ENCODE measurements at regions not wholly inside any gene's neighbourhood (a gene's known extent, or its start where the extent isn't known, plus 50 kb on each side); places are given as distances from the start of the nearest gene placed in this dataset.

DNA sequence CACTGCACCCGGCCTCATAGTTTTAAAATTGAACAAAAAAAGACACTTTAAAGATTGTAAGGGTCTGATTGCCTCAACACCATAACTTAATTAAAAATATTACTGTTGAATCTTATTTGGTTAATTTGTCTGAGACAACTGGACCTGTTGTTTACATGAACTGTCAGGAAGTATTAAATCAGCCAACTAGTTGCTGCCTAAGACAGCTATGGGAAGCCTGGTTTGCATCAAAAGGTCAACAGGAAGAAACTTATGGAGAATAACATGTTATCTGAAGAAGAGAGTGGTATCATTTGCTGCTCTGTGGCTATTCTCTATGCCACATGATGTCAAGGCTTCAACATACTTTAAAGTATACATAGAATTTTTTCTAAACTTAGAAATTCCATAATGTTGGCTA is 853.5 kb upstream of the ADAMTS5 start:
- no peak for DNase-seq
- Mint-ChIP-seq H3K4me3 (no peak overlapping the region), H3K27me3 (no peaks in the 10 kb centered on the region), H3K4me1 (no peaks in the 10 kb centered on the region), H3K27ac (no peak overlapping the region), H3K9me3 (ENCODE audit: insufficient read depth) (peaks cover 4% of the 10 kb centered on the region)
- Histone ChIP-seq H3K79me2 (ENCODE audit: control insufficient read depth, insufficient read depth, low read length) (no peaks in the 10 kb centered on the region), H3K27ac (ENCODE audit: low read length in 2 of 2) (no peak overlapping the region), H3K9me3 (ENCODE audit: control extremely low read depth in 1 of 3, control insufficient read depth in 2 of 3, insufficient read depth in 1 of 3, low read length in 2 of 3) (peaks cover 0 to 4% (median 0%) of the 10 kb centered on the region in 3 donors), H3K9ac (ENCODE audit: low read length) (no peak overlapping the region), H3K27me3 (replicated peaks in 1 of 4; ENCODE audit: control extremely low read depth in 1 of 4, control insufficient read depth in 3 of 4, insufficient read depth in 4 of 4, low read length in 3 of 4) (no peaks in the 10 kb centered on the region), H4K20me1 (ENCODE audit: control insufficient read depth, insufficient read depth, low read length, poor library complexity, severe bottlenecking) (no peaks in the 10 kb centered on the region), H3K36me3 (replicated peaks in 1 of 2; ENCODE audit: control extremely low read depth in 1 of 2, control insufficient read depth in 1 of 2, extremely low read depth in 1 of 2, insufficient read depth in 2 of 2, low read length in 1 of 2) (no peaks in the 10 kb centered on the region), H3K4me1 (ENCODE audit: control insufficient read depth in 2 of 2, insufficient read depth in 2 of 2, low read length in 2 of 2) (no peaks in the 10 kb centered on the region), H3K4me3 (ENCODE audit: control extremely low read depth in 1 of 5, extremely low read depth in 1 of 5, insufficient read depth in 1 of 5, low read depth in 2 of 5, low read length in 4 of 5) (no peak overlapping the region), H2AFZ (ENCODE audit: insufficient read depth, low read depth, low read length, poor library complexity, severe bottlenecking) (no peak overlapping the region), H3K4me2 (replicated peaks; ENCODE audit: low read depth, low read length, poor library complexity, severe bottlenecking) (no peak overlapping the region)
- WGBS (ENCODE audit: insufficient coverage), result no CpG with 5 or more reads among the region's 1 CpG
- TF ChIP-seq EZH2 (IDR thresholded peaks at IDR 0.05; ENCODE audit: borderline replicate concordance, insufficient read depth, low read depth, low read length, poor library complexity, severe bottlenecking), result no peak
- TF ChIP-seq, protein P1, sequence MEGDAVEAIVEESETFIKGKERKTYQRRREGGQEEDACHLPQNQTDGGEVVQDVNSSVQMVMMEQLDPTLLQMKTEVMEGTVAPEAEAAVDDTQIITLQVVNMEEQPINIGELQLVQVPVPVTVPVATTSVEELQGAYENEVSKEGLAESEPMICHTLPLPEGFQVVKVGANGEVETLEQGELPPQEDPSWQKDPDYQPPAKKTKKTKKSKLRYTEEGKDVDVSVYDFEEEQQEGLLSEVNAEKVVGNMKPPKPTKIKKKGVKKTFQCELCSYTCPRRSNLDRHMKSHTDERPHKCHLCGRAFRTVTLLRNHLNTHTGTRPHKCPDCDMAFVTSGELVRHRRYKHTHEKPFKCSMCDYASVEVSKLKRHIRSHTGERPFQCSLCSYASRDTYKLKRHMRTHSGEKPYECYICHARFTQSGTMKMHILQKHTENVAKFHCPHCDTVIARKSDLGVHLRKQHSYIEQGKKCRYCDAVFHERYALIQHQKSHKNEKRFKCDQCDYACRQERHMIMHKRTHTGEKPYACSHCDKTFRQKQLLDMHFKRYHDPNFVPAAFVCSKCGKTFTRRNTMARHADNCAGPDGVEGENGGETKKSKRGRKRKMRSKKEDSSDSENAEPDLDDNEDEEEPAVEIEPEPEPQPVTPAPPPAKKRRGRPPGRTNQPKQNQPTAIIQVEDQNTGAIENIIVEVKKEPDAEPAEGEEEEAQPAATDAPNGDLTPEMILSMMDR (IDR thresholded peaks at IDR 0.05), result no peak
- no peak for ATAC-seq (ENCODE audit: low read depth)
- intact Hi-C loops (cut with micrococcal nuclease), result no loop called here
- ChIA-PET CTCF (no interaction called here), POLR2A (no interaction called here)

DNA sequence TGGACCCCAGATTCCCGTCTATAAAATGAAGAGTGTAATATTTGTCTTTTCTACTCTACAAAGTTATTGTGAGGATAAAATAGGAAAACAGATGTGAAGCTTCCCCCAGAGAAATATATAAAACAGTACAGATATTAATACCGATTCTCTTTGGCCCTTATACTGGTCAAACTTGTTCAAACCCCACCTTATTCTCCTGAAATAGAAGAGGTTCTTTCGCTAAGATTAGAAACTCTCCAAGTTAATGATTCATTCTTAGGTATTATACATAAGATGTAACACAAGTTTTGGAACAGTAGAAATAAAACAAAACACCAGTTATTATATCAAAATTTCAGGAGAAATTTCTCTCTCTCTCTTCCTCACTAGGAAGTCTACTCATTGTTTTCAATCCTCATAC is 852.4 kb upstream of the ADAMTS5 start:
- Histone ChIP-seq H3K9ac (ENCODE audit: low read length) (no peak overlapping the region), H3K36me3 (replicated peaks in 1 of 2; ENCODE audit: control extremely low read depth in 1 of 2, control insufficient read depth in 1 of 2, extremely low read depth in 1 of 2, insufficient read depth in 2 of 2, low read length in 1 of 2) (no peaks in the 10 kb centered on the region), H3K27ac (ENCODE audit: low read length in 2 of 2) (no peak overlapping the region), H3K9me3 (ENCODE audit: control extremely low read depth in 1 of 3, control insufficient read depth in 2 of 3, insufficient read depth in 1 of 3, low read length in 2 of 3) (no peaks in the 10 kb centered on the region), H2AFZ (ENCODE audit: insufficient read depth, low read depth, low read length, poor library complexity, severe bottlenecking) (no peak overlapping the region), H3K4me1 (ENCODE audit: control insufficient read depth in 2 of 2, insufficient read depth in 2 of 2, low read length in 2 of 2) (no peaks in the 10 kb centered on the region), H3K27me3 (replicated peaks in 1 of 4; ENCODE audit: control extremely low read depth in 1 of 4, control insufficient read depth in 3 of 4, insufficient read depth in 4 of 4, low read length in 3 of 4) (no peaks in the 10 kb centered on the region), H4K20me1 (ENCODE audit: control insufficient read depth, insufficient read depth, low read length, poor library complexity, severe bottlenecking) (no peaks in the 10 kb centered on the region), H3K4me2 (replicated peaks; ENCODE audit: low read depth, low read length, poor library complexity, severe bottlenecking) (no peak overlapping the region), H3K79me2 (ENCODE audit: control insufficient read depth, insufficient read depth, low read length) (no peaks in the 10 kb centered on the region), H3K4me3 (ENCODE audit: control extremely low read depth in 1 of 5, extremely low read depth in 1 of 5, insufficient read depth in 1 of 5, low read depth in 2 of 5, low read length in 4 of 5) (no peak overlapping the region)
- ChIA-PET POLR2A (no interaction called here), CTCF (no interaction called here)
- Mint-ChIP-seq H3K27ac (no peak overlapping the region), H3K4me3 (no peak overlapping the region), H3K27me3 (no peaks in the 10 kb centered on the region), H3K4me1 (no peaks in the 10 kb centered on the region), H3K9me3 (ENCODE audit: insufficient read depth) (peaks cover 4% of the 10 kb centered on the region)
- ATAC-seq (ENCODE audit: low read depth) (no peak), DNase-seq (no peak)
- intact Hi-C loops (cut with micrococcal nuclease), result no loop called here
- no peak for TF ChIP-seq EZH2 (IDR thresholded peaks at IDR 0.05; ENCODE audit: borderline replicate concordance, insufficient read depth, low read depth, low read length, poor library complexity, severe bottlenecking)
- TF ChIP-seq, protein P1 (IDR thresholded peaks at IDR 0.05), result no peak
- WGBS (ENCODE audit: insufficient coverage), result no CpG with 5 or more reads among the region's 3 CpGs
